HG03457 (cell line): ENCODE measurements at regions not wholly inside any gene's neighbourhood (a gene's known extent, or its start where the extent isn't known, plus 50 kb on each side); places are given as distances from the start of the nearest gene placed in this dataset.

Experiments used
- ATAC-seq: cut with Tn5 transposase; IDR thresholded peaks from one replicate; pipeline ENCODE4 v1.9.1; 2021; ENCODE audit warnings: moderate number of reproducible peaks; ENCODE audit not compliant: unreplicated experiment

DNA sequence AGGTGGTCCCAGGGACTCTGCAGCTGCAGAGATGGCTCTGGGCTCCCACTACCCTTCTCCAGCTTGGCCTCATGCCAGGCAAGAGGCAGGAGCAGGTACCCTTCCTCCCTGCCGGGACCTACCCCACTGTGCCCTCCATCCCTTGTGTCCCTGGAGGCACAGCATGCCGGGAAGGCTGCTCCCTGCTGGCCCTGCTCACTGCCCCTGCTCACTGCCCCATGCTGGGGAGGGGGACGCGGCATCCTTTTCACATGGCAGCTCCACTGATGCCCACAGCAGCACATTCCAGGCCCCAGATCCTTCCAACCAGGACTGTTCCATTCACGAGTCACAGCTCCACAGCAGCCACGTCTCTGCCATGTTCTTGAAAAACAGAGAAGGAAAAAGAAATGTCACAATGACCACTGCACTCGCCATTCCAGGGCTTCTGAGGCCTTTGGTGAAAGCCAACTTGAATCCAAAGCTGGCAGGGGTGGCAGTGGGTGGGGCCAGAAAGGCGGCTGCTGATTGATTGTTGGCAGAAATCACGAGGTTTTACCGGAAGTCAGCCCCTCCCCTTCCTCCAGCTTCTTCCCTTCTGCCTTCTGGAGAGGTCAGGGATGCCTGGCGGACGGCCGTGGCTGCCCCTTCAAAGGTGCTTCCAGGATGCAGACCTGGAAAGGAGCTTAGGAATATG, 268.0 kb downstream of the CYP26B1 start:
- ATAC-seq, result no peak

DNA sequence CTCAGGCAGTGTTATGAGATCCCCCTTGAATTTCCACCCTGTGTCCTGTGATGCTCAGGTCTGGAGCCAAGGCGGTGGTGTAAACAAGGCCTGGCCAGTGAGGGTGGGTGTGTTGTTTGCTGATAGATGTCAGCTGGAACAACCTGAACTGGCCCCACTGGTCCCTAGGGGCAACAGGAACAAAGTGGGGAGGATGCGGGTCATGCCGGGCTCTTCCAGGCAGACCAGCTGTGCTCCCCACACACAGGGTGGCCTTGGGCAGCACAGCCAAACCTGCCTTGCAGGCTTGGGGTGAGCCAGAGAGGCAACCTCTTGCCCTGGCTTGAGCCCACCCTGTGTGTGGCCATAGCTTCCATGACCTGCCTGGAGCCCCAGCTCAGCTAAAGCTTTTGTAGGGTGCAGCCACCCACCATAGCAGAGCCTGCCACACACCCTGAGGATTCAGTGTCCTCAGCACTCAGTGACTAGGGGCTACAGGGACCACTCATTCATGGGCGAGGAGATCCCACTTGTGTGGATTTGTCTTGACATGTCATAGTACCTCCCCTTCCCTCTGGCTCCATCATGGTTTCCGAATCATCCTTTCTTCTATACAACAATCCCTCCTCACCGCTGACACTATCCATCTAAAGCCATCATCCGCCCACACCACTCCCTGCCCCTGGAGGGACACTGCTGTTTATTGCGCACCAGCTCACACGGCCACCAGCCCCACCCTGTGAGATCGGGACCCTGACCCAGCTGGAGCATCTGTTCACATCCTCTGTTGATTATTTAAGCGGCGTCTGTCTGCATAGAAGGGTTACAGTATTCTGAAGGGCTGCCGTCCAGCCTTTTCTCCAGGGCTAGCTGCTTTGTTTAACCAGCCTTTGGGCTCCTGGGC, 268.8 kb downstream of the CYP26B1 start:
- no peak for ATAC-seq

DNA sequence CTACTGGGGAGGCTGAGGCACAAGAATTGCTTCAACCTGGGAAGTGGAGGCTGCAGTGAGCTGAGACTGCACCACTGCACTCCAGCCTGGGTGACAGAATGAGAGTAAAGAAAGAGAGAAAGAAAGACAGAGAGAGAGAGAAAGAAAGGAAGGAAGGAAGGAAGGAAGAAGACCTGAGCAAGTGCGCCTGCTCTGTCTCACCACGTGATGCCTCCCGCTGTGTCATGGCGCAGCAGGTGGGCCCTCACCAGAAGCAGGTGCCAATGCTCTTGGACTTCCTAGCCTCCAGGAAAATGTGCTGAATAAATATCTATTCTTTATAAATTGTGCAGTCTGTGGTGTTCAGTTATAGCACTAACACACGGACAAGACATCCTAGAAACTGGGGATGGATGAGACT, 270.0 kb downstream of the CYP26B1 start:
- ATAC-seq, result no peak

DNA sequence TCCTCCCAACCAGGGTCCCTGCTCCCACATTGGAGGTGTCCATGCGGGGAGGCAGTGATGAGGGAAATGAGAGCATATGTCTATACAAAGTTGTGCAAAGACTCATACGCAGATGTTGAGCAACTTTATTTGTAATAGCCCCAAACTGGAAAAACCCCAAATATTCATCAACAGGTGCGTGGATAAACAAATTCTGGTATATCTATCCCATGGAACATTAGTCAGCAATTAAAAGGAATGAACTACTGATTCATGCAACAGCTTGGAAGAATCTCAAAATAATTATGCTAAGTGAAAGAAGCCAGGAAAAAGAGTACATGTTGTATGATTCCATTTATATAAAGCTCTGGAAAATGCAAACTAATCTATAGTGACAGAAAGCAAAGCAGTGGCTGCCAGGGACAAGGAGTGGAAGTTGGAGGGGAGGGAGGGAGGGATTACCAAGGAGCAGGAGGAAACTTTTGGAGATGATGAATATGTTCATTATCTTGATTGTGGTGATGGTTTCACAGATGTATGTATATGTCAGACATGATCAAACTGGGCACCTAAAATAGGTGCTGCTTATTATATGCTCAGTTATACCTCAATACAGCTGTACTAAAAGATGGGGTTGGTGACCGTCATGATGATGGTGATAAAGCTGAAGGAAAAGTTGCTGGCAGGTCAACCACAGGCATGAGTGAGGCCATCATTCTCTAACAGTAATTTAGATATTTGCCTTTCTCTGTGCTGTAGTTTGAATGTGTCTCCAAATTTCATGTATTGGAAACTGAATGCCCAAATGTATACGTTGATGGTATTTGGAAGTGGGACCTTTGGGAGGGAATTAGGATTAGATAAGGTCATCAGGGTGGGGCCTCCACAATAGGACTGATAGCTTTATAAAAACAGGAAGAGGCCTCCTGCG, 270.9 kb downstream of the CYP26B1 start:
- no peak for ATAC-seq

DNA sequence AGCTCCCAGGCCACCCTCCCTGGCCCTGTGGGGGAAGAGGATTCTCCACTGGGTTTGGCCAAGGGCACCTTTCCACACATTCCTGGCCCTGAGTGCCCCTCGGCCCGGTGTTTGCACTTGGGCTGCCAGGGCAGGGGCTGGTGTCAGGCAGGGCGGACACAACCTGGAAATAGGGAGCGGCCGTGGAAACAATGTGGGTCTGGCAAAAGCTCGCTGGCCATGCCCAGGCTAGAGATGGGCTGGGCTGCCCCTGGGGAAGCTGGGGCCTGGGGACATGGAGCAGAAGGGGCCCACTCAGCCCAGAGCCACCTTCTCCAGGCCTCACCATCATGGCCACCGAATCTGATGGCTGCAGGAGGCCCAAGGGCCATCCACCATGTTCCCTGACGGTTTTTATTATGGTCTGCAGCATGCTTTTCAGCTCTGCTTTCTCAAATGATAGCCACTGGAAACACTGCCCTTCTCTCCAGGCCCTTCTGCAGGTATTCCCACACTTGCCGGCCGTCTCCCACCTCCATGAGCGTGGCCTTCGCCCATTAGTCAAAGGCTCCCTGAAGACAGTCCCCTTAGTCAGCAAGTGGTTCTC, 275.1 kb downstream of the CYP26B1 start:
- no peak for ATAC-seq

DNA sequence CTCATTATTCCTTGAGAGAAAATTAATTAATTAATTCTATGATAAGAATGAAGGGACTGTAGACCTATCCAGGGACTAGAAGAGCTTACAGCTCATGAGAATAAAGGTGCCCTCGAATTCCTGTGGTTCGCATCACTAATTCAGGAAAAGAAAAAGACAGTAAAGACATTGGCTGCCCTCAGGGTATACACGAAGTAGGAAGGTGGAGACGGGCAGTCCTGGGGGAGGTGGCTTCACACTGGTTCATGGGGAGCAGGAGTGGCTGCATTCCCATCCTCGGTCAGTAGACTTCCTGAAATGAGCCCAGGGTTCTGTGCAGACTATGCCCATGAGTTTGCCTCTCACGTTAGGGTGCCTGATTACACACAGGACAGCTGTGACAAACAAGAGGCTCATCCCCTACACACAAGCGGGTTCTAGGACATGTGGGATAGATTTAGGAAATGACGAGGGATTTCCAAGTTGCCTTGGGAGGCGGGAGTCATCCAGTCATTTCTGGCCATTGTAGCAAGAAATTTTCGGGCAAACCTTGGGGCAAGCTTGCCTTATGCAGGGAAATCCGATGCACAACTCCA, 282.2 kb downstream of the CYP26B1 start:
- ATAC-seq, result no peak

DNA sequence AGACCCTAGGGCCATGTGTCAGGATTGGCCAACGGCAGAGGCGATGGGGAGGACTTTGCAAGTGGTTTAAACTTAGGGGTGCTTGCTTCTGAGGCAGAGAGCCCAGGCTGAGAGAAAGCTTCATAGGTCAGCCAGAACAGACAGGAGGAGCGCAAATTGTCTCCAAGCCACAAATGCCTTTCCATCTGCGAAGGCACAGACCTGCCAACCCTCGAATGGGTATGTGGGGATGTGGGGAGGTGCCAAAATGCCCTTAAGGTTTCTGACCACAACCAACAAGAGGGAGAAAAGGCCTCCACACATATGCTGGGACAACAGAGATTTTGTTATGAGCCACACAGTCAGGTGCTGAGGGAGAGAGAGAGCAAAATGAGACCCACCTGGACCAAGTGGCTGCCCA, 283.6 kb downstream of the CYP26B1 start:
- no peak for ATAC-seq

DNA sequence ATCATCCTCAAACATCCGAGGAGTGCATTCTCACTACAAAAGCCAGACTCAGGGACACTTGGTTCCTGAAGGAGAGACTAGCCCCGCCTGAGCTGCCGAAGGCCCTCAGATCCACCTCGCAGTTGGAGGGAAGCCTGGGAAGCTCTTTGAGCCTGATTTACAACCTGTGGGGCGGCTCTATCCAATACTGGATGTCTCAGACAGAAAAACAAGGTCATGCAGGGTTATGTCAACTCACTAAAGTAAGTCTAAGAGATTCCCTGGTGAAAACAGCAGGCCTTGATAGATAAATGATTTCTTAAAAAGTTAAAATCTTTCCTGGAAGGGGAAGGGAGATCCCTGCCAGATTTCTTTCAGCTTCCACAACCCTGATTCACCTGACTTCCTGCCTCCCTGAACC, 284.3 kb downstream of the CYP26B1 start:
- ATAC-seq, result no peak

DNA sequence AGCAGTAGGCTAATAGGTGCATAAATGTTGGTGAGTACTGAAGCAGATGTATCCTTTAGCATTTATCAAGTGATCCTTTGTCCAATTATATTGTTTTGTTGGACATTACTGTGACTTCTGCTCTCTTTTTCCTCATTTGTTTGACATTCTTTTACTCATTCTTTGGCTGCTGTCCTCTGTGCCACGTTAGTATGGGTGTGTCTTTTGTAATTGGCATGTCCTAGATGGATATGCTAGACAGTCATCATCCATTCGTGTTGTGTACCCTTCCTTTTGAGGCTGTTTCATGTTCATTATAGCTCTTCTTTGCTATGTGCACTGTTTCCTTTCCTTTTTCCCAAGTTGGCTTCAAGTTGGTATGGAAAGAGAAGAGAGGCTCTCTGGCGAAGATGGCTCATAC, 284.7 kb downstream of the CYP26B1 start:
- no peak for ATAC-seq

DNA sequence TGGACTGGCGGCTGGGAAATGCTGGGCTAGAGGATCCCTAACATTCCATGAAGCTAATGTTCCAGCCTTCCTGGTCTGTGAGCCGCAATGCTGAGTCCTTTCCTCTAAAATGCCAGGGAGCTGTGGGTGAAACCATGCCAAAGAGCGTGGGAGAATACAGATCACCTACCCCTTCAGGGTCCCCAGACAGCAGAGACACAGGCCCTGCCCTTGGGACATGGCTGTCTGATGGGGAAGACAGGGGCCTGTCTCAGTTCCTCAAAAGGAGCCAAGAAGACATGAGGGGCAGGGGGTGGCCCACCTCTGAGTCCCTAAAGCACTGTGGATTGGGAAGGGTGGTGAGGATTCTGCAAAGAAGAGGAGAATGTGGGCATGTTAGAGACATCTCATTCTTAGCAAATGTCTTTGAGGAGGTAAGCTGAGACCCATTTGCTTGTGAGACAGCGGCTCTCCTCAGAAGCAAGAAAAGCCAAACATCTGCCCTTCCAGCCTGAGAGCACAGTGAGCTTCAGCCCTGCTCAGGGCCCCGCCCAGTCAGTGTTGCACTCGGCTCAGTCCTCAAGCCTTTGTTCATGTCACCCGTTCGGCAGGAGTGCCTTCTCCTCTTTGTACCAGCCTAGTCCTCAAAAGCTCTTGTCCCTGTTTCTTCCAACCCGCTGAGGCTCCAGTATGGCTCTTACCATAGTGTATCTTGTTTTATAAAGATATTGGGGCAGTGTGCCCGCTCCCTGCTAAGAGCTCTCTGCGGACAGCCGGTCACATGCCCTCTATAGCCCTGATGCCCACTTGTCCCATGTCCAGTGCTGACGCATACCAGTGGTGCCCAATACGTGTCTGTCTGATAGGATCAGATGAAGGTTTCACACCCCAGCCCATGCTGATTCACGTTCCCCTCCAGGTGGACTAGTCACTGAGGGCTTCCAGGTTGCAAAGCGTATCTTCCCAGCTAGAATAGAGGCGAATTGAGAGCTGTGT, 286.2 kb downstream of the CYP26B1 start:
- no peak for ATAC-seq

DNA sequence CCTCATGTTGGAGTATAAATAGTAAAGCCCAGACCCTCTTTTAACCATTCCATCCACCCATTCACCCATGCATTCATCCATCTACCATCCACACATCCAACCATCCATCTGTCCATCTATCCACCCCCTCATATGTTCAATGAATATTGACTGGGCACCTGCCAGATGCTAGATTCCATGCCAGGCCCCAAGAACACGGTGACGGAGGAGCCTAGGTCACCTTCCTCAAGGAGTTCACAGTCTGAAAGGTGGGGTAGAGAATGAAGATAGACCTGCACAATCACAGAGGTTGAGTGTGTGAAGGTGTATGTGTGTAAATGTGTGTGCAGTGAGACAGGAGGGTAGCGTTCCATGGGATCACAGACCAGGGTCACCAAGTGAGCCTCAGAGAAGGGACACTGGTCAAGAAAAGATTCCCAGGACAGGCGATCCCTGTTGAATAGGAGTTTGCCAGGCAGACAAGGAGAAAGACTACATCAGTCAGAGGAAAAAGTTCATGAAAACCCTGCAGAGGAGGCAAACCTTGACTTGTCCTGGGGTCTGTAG, 287.2 kb downstream of the CYP26B1 start:
- no peak for ATAC-seq

DNA sequence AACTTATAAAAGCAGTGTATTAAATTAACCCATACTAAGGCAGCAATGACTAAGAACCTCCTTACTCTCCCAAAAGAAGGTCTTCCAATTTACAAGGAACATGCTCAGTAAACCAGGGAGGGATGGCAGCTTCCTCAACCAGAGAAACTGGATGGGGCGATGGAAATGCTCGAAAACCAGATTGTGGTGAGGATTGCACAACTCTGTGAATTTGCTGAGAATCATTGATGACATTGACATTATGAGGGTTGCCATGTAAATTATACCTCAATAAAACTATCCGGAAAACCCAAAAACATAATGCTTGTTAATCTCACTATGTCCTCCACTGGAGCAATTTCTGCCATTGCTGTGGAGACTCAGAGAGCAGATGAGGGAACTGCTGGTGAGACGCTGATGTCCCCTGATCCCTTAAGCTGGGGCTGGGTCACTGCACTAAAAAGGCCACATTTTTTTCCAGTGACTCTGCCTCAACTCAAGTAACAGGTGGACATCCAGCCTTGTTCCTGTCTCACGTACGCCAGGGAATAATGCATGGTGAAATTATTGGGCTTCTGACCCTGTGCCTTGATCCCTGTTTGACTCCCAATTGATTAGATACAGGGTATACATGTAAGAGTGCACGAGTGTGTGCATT, 288.3 kb downstream of the CYP26B1 start:
- no peak for ATAC-seq

DNA sequence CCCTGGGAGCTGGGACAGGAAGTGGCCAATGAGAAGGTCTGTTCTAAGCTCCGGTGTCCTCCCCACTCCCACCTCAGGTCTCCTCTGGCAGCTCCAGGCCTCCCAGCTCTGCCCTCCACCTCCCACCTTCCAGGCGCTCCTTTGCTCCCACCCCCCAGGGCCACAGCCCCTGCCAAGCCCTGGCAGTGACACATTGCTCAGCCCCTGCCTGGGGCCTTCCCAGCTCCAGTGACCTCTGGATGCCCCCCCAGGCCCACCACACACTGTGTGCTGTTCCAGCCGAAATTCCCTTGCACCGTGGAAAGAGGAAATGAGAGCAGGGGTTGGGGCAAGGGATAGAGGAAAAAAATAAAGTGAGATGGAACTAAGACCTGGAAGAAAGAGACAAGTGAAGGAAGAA, 289.6 kb downstream of the CYP26B1 start:
- ATAC-seq, result no peak

DNA sequence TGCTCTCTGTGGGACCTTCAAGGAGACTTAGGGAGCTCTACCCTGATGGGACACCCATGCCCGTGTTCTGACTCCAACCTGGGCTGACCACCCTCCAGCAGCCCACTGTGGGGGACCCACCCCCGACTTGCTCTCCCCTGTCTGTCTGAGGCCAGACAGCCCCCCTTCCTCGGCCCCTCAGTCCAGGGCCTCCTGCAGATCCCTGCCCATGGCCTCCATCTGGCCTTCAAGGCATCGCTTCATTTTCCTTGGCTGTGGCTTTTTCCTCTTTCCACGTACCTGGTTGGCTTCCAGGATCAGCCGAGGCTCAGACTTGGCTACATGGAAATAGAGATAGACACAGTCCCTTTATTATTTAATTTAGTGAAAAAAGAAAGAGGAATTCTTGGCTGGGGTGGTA, 290.0 kb downstream of the CYP26B1 start:
- ATAC-seq, result no peak

DNA sequence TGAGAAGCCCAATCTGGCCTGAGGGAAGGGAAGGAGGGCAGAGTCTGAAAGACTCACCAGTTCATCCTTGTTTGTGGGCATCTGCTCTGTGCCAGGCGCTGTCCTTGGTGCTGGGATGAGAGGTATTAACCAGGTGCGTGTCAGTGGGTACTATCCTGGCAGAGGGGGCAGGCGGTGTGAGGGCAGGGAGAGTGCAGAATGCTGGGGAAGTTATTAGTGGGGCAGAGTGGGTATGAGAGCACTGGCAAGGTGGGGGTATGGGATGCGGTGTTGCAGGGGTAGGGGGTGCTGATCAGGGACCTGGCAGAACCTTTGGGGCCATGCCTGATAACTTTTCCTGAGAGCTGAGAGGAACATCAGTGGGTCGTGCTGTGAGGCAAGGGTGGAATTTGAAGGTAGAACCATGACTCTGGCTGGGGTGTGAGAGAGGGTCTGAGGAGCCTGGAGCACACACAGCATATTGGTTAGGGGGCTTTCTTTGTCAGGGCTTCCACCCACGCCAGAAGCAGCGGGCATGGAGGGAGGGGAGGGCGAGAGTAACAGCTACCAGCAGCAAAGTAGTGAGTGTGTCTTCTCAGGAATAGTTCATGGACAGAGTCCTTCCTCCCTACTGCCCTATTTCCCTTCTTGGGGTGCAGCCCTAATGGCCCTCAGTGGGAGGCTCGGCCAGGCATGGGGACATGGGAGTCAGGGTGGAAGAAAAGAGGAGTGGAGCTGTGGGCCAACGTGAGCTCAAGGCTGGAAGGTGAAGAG, 290.7 kb downstream of the CYP26B1 start:
- no peak for ATAC-seq

DNA sequence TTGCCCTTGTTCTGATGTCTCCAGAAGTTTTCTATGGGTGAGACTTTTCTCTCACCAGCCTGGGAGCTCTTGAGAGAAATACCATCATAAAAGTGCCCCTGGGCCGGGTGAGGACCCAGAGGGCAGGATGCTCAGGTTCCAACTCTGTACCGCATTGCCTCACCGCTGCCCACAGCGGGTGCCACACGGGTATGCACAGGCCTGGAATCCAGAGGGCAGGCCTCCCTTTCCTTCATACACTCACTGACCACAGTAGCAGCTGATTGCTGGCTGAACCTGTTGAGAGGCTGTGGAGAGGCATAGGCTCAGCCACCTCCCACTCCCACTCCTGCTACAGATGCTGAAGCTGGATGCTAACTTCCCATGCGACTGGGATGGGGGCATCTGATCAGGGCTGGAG, 293.8 kb downstream of the CYP26B1 start:
- ATAC-seq, result no peak

DNA sequence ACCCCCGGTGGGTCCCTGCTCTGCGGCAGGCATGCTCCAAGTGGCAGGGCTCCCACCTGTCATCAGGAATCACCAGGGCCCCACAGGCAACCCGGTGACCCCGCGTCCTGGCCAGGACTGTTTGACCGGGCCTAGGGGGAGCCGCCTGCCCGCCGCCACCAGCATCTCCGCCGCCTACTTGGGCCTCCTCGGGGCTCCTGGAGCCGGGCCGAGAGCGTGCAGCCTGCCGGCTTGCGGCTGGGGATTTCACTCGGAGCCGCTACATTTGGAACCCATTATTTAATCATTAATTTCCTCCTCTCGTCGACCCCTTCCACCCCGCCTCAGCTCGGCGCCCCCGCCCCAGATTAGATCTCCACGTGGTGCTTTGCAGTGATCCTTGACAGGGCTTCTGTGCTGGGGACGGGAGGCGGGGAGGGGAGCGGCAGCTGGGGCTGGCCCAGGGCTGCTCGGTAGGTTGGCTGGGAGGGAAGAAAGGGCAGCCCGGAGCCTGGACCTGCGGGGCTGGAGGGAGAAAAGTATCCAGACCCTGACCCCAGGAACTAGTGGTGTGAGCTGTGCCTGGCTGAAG, 295.4 kb downstream of the CYP26B1 start:
- no peak for ATAC-seq
